GM19035 (cell line): ENCODE measurements at regions not wholly inside any gene's neighbourhood (a gene's known extent, or its start where the extent isn't known, plus 50 kb on each side); places are given as distances from the start of the nearest gene placed in this dataset.

ENCODE experiments used
- ATAC-seq: cut with Tn5 transposase; IDR thresholded peaks from one replicate; pipeline ENCODE4 v1.9.1; 2021; ENCODE audit not compliant: unreplicated experiment

- no peak for ATAC-seq
These were observed 201.7 kb downstream of the GADD45G start for GRCh38 chr9:89806371-89807100.

GRCh38 chr9:89807101-89807395 is 202.2 kb downstream of the GADD45G start:
- no peak for ATAC-seq

- no peak for ATAC-seq
These were observed 202.9 kb downstream of the GADD45G start for GRCh38 chr9:89807682-89808075.

GRCh38 chr9:89808076-89808755 is 203.4 kb downstream of the GADD45G start:
- no peak for ATAC-seq

GRCh38 chr9:89808756-89809181 is 204.0 kb downstream of the GADD45G start:
- ATAC-seq: no peak

- no peak for ATAC-seq
These were observed 205.6 kb downstream of the GADD45G start for GRCh38 chr9:89810431-89810830.

- no peak for ATAC-seq
These were observed 206.5 kb downstream of the GADD45G start for GRCh38 chr9:89811356-89811755.

GRCh38 chr9:89811886-89812450 is 207.2 kb downstream of the GADD45G start:
- no peak for ATAC-seq

GRCh38 chr9:89812556-89813181 is 207.9 kb downstream of the GADD45G start:
- no peak for ATAC-seq

GRCh38 chr9:89813482-89813881 is 208.7 kb downstream of the GADD45G start:
- no peak for ATAC-seq

- no peak for ATAC-seq
These were observed 209.7 kb downstream of the GADD45G start for GRCh38 chr9:89814340-89815040.

- ATAC-seq: peak; percentile 30
These were observed 210.5 kb downstream of the GADD45G start for GRCh38 chr9:89815061-89815902.

GRCh38 chr9:89815903-89816573 is 211.2 kb downstream of the GADD45G start:
- ATAC-seq: peak; percentile 86

- no peak for ATAC-seq
These were observed 212.5 kb downstream of the GADD45G start for GRCh38 chr9:89817151-89817950.

- no peak for ATAC-seq
These were observed 215.5 kb downstream of the GADD45G start for GRCh38 chr9:89820337-89820736.

GRCh38 chr9:89821081-89821480 is 216.3 kb downstream of the GADD45G start:
- no peak for ATAC-seq

GRCh38 chr9:89822996-89823395 is 218.2 kb downstream of the GADD45G start:
- no peak for ATAC-seq

- no peak for ATAC-seq
These were observed 220.9 kb downstream of the GADD45G start for GRCh38 chr9:89825669-89826068.

GRCh38 chr9:89826186-89826585 is 221.4 kb downstream of the GADD45G start:
- ATAC-seq: no peak
